A673 (cell line): ENCODE measurements at regions not wholly inside any gene's neighbourhood (a gene's known extent, or its start where the extent isn't known, plus 50 kb on each side); places are given as distances from the start of the nearest gene placed in this dataset.

Source experiments
- EZH2 ChIP-seq: fragments of 200-600 bp; sonication (generic); IDR thresholded peaks from 2 replicates; pipeline ENCODE4 v1.6.1; 2017; ENCODE audit warnings: borderline replicate concordance, low read depth, mild to moderate bottlenecking, mixed read lengths, antibody characterized with exemption, low read length; ENCODE audit not compliant: poor library complexity, severe bottlenecking
- TF ChIP-seq, protein P1 (sequence below): fragments of 300-800, 200-600 bp; sonication (generic); conservative IDR thresholded peaks from 2 replicates; pipeline ENCODE4 v1.5.1; 2017; ENCODE audit warnings: low read depth, mild to moderate bottlenecking, antibody characterized with exemption, low read length, moderate library complexity, mixed read lengths

- TF ChIP-seq, protein P1, sequence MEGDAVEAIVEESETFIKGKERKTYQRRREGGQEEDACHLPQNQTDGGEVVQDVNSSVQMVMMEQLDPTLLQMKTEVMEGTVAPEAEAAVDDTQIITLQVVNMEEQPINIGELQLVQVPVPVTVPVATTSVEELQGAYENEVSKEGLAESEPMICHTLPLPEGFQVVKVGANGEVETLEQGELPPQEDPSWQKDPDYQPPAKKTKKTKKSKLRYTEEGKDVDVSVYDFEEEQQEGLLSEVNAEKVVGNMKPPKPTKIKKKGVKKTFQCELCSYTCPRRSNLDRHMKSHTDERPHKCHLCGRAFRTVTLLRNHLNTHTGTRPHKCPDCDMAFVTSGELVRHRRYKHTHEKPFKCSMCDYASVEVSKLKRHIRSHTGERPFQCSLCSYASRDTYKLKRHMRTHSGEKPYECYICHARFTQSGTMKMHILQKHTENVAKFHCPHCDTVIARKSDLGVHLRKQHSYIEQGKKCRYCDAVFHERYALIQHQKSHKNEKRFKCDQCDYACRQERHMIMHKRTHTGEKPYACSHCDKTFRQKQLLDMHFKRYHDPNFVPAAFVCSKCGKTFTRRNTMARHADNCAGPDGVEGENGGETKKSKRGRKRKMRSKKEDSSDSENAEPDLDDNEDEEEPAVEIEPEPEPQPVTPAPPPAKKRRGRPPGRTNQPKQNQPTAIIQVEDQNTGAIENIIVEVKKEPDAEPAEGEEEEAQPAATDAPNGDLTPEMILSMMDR = no peak
- no peak for TF ChIP-seq EZH2
Observed at GRCh38 chr4:149294601-149295000, 521.0 kb downstream of the IQCM start.
